Esophagus (tissue), 2 donors: ENCODE measurements at regions not wholly inside any gene's neighbourhood (a gene's known extent, or its start where the extent isn't known, plus 50 kb on each side); places are given as distances from the start of the nearest gene placed in this dataset.

ENCODE experiments used
- H3K27ac ChIP-seq, 2 donors: one replicate each; pipeline ENCODE4 v1.5.1; 2013; ENCODE audit warnings: low read depth in 2 of 2, mild to moderate bottlenecking in 2 of 2, inconsistent platforms in 1 of 2, low read length in 1 of 2, moderate library complexity in 1 of 2
- H3K27me3 ChIP-seq, 2 donors: one replicate each; pipeline ENCODE4 v1.6.1; 2013; ENCODE audit warnings: low read length in 2 of 2, control low read depth in 1 of 2, mild to moderate bottlenecking in 1 of 2; ENCODE audit not compliant: insufficient read depth in 2 of 2, control insufficient read depth in 1 of 2
- H3K36me3 ChIP-seq, 2 donors: one replicate each; pipeline ENCODE4 v1.6.1; 2013; ENCODE audit warnings: low read length in 1 of 2; ENCODE audit not compliant: control insufficient read depth in 2 of 2, insufficient read depth in 2 of 2
- H3K4me1 ChIP-seq, 2 donors: one replicate each; pipeline ENCODE4 v1.6.1; 2013; ENCODE audit warnings: low read length in 1 of 2; ENCODE audit not compliant: control insufficient read depth in 2 of 2, insufficient read depth in 2 of 2
- H3K4me3 ChIP-seq, 2 donors: one replicate each; pipeline ENCODE4 v1.5.1; 2013; ENCODE audit warnings: low read length in 2 of 2, mild to moderate bottlenecking in 2 of 2, low read depth in 1 of 2, moderate library complexity in 1 of 2
- H3K9me3 ChIP-seq, 2 donors: one replicate each; pipeline ENCODE4 v1.6.1; 2013; ENCODE audit warnings: mild to moderate bottlenecking in 2 of 2, low read depth in 1 of 2, low read length in 1 of 2, moderate library complexity in 1 of 2; ENCODE audit not compliant: control insufficient read depth in 2 of 2, insufficient read depth in 1 of 2
- WGBS, 2 donors: extraction: QIAGEN DNeasy Blood & Tissue Kit; methylation state at CpG; one replicate each; pipeline ENCODE4 v1.1.7; 2013; 5-methylcytosine and 5-hydroxymethylcytosine counted together
- donor health status: healthy with polysubstance abuse.
- donor health status: Bipolar disorder and iron deficiency.

- no peaks in the 10 kb centered on the region for H3K9me3 ChIP-seq
- H3K27me3 ChIP-seq, result no peaks in the 10 kb centered on the region
- H3K36me3 ChIP-seq, result no peaks in the 10 kb centered on the region
- no peaks in the 10 kb centered on the region for H3K4me1 ChIP-seq
- WGBS, 2 donors, result 49 to 53% methylated on average over 1 of the region's 1 CpG
- no peak overlapping the region for H3K4me3 ChIP-seq
- H3K27ac ChIP-seq, result no peak overlapping the region
These were observed 270.8 kb upstream of the ACTBL2 start for GRCh38 chr5:57753446-57753845.

DNA sequence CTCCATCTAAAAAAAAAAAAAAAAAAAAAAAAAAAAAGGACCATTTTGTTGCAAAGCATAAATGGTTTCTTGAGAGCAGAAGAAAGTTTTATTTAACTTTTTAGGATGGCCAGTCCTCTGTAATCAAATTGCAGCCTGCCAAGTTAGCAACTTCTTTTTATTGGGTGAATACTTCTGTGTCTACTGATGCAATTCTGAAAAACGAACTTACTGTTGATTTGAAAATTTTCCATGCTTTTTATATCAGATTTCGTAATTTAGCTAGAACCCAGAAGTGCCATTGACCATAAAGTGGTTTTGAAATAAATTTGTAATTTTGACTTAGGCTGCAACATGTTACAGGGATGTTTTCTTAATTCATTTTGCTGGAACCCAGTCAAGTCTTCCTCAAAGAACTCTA is 269.1 kb upstream of the ACTBL2 start:
- Histone ChIP-seq H3K36me3 (no peaks in the 10 kb centered on the region), H3K27ac (no peak overlapping the region), H3K9me3 (no peaks in the 10 kb centered on the region), H3K4me1 (no peaks in the 10 kb centered on the region), H3K27me3 (no peaks in the 10 kb centered on the region), H3K4me3 (no peak overlapping the region)
- 26 to 35% methylated on average over 2 of the region's 2 CpGs for WGBS, 2 donors

- Histone ChIP-seq H3K27me3 (no peaks in the 10 kb centered on the region), H3K36me3 (no peaks in the 10 kb centered on the region), H3K4me3 (no peak overlapping the region), H3K4me1 (no peaks in the 10 kb centered on the region), H3K27ac (no peak overlapping the region), H3K9me3 (no peaks in the 10 kb centered on the region)
- WGBS, 2 donors, result 89 to 90% methylated on average over 9 of the region's 9 CpGs
These were observed 268.3 kb upstream of the ACTBL2 start for GRCh38 chr5:57750891-57751290.

- Histone ChIP-seq H3K9me3 (no peaks in the 10 kb centered on the region), H3K27me3 (no peaks in the 10 kb centered on the region), H3K36me3 (no peaks in the 10 kb centered on the region), H3K4me1 (no peaks in the 10 kb centered on the region), H3K4me3 (no peak overlapping the region), H3K27ac (no peak overlapping the region)
- WGBS, 2 donors, result 91 to 93% methylated on average over 10 of the region's 10 CpGs
These were observed 267.7 kb upstream of the ACTBL2 start for GRCh38 chr5:57750282-57750681.

GRCh38 chr5:57749396-57749795 is 266.8 kb upstream of the ACTBL2 start:
- no peaks in the 10 kb centered on the region for H3K4me1 ChIP-seq
- no peaks in the 10 kb centered on the region for H3K36me3 ChIP-seq
- no peak overlapping the region for H3K4me3 ChIP-seq
- no peaks in the 10 kb centered on the region for H3K27me3 ChIP-seq
- no peaks in the 10 kb centered on the region for H3K9me3 ChIP-seq
- H3K27ac ChIP-seq, result no peak overlapping the region

GRCh38 chr5:57745700-57746651 is 263.4 kb upstream of the ACTBL2 start:
- H3K4me1 ChIP-seq, result no peaks in the 10 kb centered on the region
- H3K27me3 ChIP-seq, result no peaks in the 10 kb centered on the region
- WGBS, 2 donors, result 88 to 90% methylated on average over 7 of the region's 7 CpGs
- no peaks in the 10 kb centered on the region for H3K9me3 ChIP-seq
- H3K27ac ChIP-seq, result no peak overlapping the region
- H3K4me3 ChIP-seq, result no peak overlapping the region
- no peaks in the 10 kb centered on the region for H3K36me3 ChIP-seq

GRCh38 chr5:57745029-57745428 is 262.4 kb upstream of the ACTBL2 start:
- Histone ChIP-seq H3K27me3 (no peaks in the 10 kb centered on the region), H3K36me3 (no peaks in the 10 kb centered on the region), H3K4me3 (no peak overlapping the region), H3K9me3 (no peaks in the 10 kb centered on the region), H3K4me1 (no peaks in the 10 kb centered on the region), H3K27ac (no peak overlapping the region)

DNA sequence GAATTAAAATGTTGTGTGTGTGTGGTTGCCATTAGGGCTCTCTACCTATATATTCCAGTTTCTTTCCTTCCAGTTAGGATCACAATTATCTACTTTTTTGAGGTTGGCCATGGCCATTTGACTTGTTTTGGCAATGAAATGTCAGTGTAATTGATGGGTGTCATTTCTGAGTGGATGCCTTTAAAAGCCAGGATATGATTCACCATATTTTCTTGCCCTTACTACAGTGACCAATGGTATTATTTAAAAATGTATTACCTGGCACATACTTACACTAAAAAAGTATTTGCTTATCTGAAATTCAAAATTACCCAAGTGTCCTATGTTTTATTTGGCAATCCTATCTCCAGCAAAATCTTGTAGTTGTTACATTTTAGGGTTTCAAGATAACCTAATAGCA is 258.7 kb upstream of the ACTBL2 start:
- H3K27me3 ChIP-seq, result no peaks in the 10 kb centered on the region

GRCh38 chr5:57738787-57739186 is 256.2 kb upstream of the ACTBL2 start:
- H3K27ac ChIP-seq, result no peak overlapping the region
- peaks cover 0 to 1% of the 10 kb centered on the region in 2 donors for H3K4me1 ChIP-seq
- no peaks in the 10 kb centered on the region for H3K27me3 ChIP-seq
- WGBS, 2 donors, result 94 to 96% methylated on average over 1 of the region's 1 CpG
- no peaks in the 10 kb centered on the region for H3K36me3 ChIP-seq
- no peak overlapping the region for H3K4me3 ChIP-seq
- no peaks in the 10 kb centered on the region for H3K9me3 ChIP-seq

More for the DNA sequence above, 258.7 kb upstream of the ACTBL2 start:
- no peaks in the 10 kb centered on the region for H3K9me3 ChIP-seq
- H3K36me3 ChIP-seq, result no peaks in the 10 kb centered on the region
- no peaks in the 10 kb centered on the region for H3K4me1 ChIP-seq
- H3K4me3 ChIP-seq, result no peak overlapping the region
- no peak overlapping the region for H3K27ac ChIP-seq

DNA sequence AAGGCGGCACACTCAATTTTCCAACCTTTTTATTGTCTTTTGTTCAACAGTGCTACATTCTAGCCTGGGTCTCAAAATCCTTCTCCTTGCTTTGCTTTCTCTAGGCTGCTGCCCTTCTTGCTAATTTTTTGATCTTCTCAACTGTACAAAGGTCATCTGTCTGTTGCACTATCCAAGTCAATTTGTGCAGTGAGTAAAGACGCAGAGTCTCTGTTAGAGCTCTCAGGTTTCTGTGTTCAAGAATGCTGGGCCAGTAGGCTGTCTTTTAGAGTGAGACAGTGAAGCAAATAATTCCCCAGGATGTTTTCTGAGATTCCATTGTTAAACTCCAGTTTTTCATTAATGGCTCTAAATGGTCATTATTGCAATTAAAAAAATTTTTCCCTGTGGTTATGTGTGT is 255.7 kb upstream of the ACTBL2 start:
- Histone ChIP-seq H3K27ac (no peak overlapping the region), H3K4me1 (peaks cover 0 to 1% of the 10 kb centered on the region in 2 donors), H3K36me3 (no peaks in the 10 kb centered on the region), H3K9me3 (no peaks in the 10 kb centered on the region), H3K4me3 (no peak overlapping the region), H3K27me3 (no peaks in the 10 kb centered on the region)
- WGBS, 2 donors, result 94% methylated on average over 2 of the region's 2 CpGs
